ENCODE measurements at regions not wholly inside any gene's neighbourhood (a gene's known extent, or its start where the extent isn't known, plus 50 kb on each side); places are given as distances from the start of the nearest gene placed in this dataset. TPM values are rescaled to one million over a fixed set of nuclear protein-coding genes. Genes with fewer than 3 reads are reported as not detected.

DNA sequence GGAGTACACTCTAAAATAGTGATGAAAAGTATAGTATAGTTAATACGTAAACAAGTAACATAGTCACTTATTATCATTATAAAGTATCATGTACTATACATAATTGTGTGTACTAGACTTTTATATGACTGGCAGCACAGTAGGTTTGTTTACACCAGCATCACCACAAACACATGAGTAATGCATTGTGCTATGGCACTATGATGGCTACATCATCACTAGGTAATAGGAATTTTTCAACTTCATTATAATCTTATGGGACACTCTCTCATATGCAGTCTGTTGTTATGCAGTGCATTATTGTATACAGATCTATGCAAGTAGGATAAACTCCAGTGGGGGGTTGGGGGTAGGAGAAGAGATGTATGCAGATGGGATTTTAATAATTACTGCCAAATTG lies 52.7 kb upstream of the ELL2 start:
- no peaks in the 10 kb centered on the region for H3K36me3 Mint-ChIP-seq (ENCODE audit: low read depth)
- H3K27me3 Mint-ChIP-seq = no peaks in the 10 kb centered on the region
- CTCF ChIA-PET = no interaction called here
- Histone ChIP-seq H3K4me1 (ENCODE audit: insufficient read depth, low read length) (no peaks in the 10 kb centered on the region), H3K27ac (ENCODE audit: low read depth in 1 of 2, low read length in 2 of 2) (no peak overlapping the region), H3K9me3 (ENCODE audit: control insufficient read depth in 1 of 2, insufficient read depth in 1 of 2, low read length in 2 of 2) (no peaks in the 10 kb centered on the region), H3K36me3 (ENCODE audit: insufficient read depth, low read length) (no peaks in the 10 kb centered on the region), H3K27me3 (ENCODE audit: control insufficient read depth in 1 of 2, insufficient read depth in 2 of 2, low read length in 2 of 2) (no peaks in the 10 kb centered on the region), H3K4me3 (ENCODE audit: low read length) (no peak overlapping the region)
- POLR2A ChIA-PET = no interaction called here
- no peaks in the 10 kb centered on the region for H3K9me3 Mint-ChIP-seq
- no peaks in the 10 kb centered on the region for H3K4me1 Mint-ChIP-seq (ENCODE audit: low read depth)
- TF ChIP-seq CTCF (IDR thresholded peaks at IDR 0.05) = no peak
- no peak overlapping the region for H3K27ac Mint-ChIP-seq
- ATAC-seq (ENCODE audit: poor library complexity) (no peak), DNase-seq (no peak)
- intact Hi-C loops (cut with DNase I, micrococcal nuclease) = no loop called here
- no peak overlapping the region for H3K4me3 Mint-ChIP-seq

GRCh38 chr5:96013254-96013653 lies 51.6 kb upstream of the ELL2 start:
- POLR2A ChIA-PET = no interaction called here
- CTCF ChIA-PET = no interaction called here
- H3K4me3 ChIP-seq (ENCODE audit: low read length) = no peak overlapping the region
- H3K9me3 ChIP-seq (ENCODE audit: control insufficient read depth in 1 of 2, insufficient read depth in 1 of 2, low read length in 2 of 2) = no peaks in the 10 kb centered on the region
- intact Hi-C loops (cut with DNase I, micrococcal nuclease) = no loop called here
- Mint-ChIP-seq H3K27ac (no peak overlapping the region), H3K4me3 (no peak overlapping the region), H3K27me3 (no peaks in the 10 kb centered on the region), H3K9me3 (no peaks in the 10 kb centered on the region), H3K4me1 (ENCODE audit: low read depth) (no peaks in the 10 kb centered on the region), H3K36me3 (ENCODE audit: low read depth) (no peaks in the 10 kb centered on the region)
- H3K36me3 ChIP-seq (ENCODE audit: insufficient read depth, low read length) = no peaks in the 10 kb centered on the region
- H3K4me1 ChIP-seq (ENCODE audit: insufficient read depth, low read length) = no peaks in the 10 kb centered on the region
- no peak for TF ChIP-seq CTCF (IDR thresholded peaks at IDR 0.05)
- no peaks in the 10 kb centered on the region for H3K27me3 ChIP-seq (ENCODE audit: control insufficient read depth in 1 of 2, insufficient read depth in 2 of 2, low read length in 2 of 2)
- no peak for ATAC-seq (ENCODE audit: poor library complexity)
- no peak overlapping the region for H3K27ac ChIP-seq (ENCODE audit: low read depth in 1 of 2, low read length in 2 of 2)
- DNase-seq = no peak

- H3K9me3 Mint-ChIP-seq = no peaks in the 10 kb centered on the region
- TF ChIP-seq CTCF (IDR thresholded peaks at IDR 0.05) = no peak
- CTCF ChIA-PET = no interaction called here
- intact Hi-C loops (cut with DNase I, micrococcal nuclease) = no loop called here
- Histone ChIP-seq H3K4me1 (ENCODE audit: insufficient read depth, low read length) (no peaks in the 10 kb centered on the region), H3K9me3 (ENCODE audit: control insufficient read depth in 1 of 2, insufficient read depth in 1 of 2, low read length in 2 of 2) (no peaks in the 10 kb centered on the region), H3K4me3 (ENCODE audit: low read length) (no peak overlapping the region), H3K36me3 (ENCODE audit: insufficient read depth, low read length) (no peaks in the 10 kb centered on the region), H3K27me3 (ENCODE audit: control insufficient read depth in 1 of 2, insufficient read depth in 2 of 2, low read length in 2 of 2) (no peaks in the 10 kb centered on the region), H3K27ac (ENCODE audit: low read depth in 1 of 2, low read length in 2 of 2) (no peak overlapping the region)
- ATAC-seq (ENCODE audit: poor library complexity) (no peak), DNase-seq (no peak)
- H3K27ac Mint-ChIP-seq = no peak overlapping the region
- H3K27me3 Mint-ChIP-seq = no peaks in the 10 kb centered on the region
- H3K4me1 Mint-ChIP-seq (ENCODE audit: low read depth) = no peaks in the 10 kb centered on the region
- POLR2A ChIA-PET = no interaction called here
- no peak overlapping the region for H3K4me3 Mint-ChIP-seq
- H3K36me3 Mint-ChIP-seq (ENCODE audit: low read depth) = no peaks in the 10 kb centered on the region
Observed at GRCh38 chr5:96012399-96012798, 50.7 kb upstream of the ELL2 start.

Small RNAs in the stretch of these regions (microRNA-seq; reads per million reads assigned to microRNA genes)
- not detected for gene MIR583 (ENCODE audit: borderline microRNAs expressed, borderline replicate concordance)

Data from CD4-positive, alpha-beta T cell (primary cell).